Activated CD4-positive, alpha-beta T cell treated with anti-CD3 and anti-CD28 coated beads for 4 hours (primary cell): ENCODE measurements at regions not wholly inside any gene's neighbourhood (a gene's known extent, or its start where the extent isn't known, plus 50 kb on each side); places are given as distances from the start of the nearest gene placed in this dataset.
"Not testable (repeated sequence)": the region's sequence is repeated elsewhere in the genome, so short reads cannot be mapped to it uniquely, and the experiment has no call there.

Source experiments
- DNase-seq, 2 donors: peaks; one replicate each; pipeline ENCODE4 v3.0.0-alpha.2; 2020

DNA sequence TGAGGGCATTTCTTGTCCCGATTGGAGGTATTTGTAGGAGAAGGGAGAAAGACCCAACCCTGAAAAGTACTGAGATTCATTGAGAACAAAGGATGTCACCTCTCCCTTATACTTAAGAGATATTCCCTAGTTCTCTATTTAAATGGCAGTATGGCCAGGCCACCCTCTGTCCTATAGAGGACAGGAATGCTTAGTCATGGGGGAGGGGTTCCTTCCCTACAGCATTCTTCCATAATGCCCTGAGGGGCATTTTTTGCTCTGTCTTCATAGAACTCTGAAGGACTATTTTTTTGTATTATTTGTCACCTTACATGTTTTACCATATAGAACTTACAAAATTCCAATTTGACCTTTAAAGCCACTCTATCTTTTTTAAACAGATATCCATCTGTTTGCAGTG, 176.3 kb downstream of the TMEM161B start:
- DNase-seq, result no peak

DNA sequence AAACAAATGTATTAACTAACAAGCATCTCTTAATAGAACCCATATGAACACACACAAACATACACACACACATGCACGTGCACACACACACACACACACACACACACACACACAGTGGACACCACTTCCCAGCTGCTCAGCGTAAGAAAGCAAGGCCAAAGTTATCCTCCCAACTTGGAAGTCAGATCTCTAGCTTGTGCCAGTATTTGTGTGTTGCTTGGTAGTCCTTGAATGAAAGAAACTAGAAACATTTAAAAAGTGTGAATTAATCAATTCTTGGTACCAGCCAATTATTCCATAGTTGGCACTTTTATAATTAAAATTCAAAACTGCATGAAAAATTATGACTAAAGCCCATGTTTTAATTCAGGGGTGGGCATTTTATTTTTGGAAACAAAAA, 178.1 kb downstream of the TMEM161B start:
- no peak for DNase-seq

GRCh38 chr5:88089719-88090390, 178.8 kb downstream of the TMEM161B start:
- no peak for DNase-seq

DNA sequence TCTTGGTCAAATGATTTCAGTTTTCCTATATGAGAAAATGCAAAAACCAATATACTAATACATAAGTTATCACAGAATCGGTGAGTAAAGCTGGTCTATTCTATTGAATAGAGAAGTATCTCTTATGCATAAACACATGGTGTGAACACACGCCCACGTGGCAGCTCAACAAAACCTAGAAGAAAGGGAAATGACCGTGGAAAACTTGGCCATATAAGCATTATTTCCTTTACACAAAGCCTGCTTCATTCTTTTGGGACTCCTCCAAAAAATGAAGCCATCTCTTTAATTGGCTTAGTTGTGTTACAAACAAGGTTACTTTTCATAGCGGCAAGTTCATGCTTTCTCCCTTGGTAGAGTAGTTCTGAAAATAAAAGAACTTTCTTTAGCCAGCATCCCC, 183.2 kb downstream of the TMEM161B start:
- no peak for DNase-seq

- DNase-seq, result no peak
These were observed 186.8 kb downstream of the TMEM161B start for GRCh38 chr5:88081877-88082276.

DNA sequence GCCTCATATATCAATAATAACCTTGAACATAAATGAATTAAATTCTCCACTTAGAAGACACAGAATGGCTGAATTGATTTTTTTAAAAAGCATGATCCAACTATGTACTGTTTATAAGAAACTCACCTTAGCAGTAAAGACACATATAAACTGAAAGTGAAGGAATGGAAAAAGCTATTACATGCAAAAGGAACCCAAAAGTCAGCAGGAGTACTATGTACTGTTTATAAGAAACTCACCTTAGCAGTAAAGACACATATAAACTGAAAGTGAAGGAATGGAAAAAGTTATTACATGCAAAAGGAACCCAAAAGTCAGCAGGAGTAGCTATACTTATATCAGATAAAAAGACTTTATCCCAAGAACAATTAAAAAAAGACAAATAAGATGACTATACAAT, 204.8 kb downstream of the TMEM161B start:
- DNase-seq, result no peak

GRCh38 chr5:88060194-88060593, 208.5 kb downstream of the TMEM161B start:
- DNase-seq, result no peak

GRCh38 chr5:88058625-88059024, 210.0 kb downstream of the TMEM161B start:
- DNase-seq, result no peak

GRCh38 chr5:88052468-88052867, 216.2 kb downstream of the TMEM161B start:
- DNase-seq, result not testable (repeated sequence)

GRCh38 chr5:88051148-88051547, 217.5 kb downstream of the TMEM161B start:
- DNase-seq, result no peak

- DNase-seq, result no peak
These were observed 218.9 kb downstream of the TMEM161B start for GRCh38 chr5:88049737-88050136.

DNA sequence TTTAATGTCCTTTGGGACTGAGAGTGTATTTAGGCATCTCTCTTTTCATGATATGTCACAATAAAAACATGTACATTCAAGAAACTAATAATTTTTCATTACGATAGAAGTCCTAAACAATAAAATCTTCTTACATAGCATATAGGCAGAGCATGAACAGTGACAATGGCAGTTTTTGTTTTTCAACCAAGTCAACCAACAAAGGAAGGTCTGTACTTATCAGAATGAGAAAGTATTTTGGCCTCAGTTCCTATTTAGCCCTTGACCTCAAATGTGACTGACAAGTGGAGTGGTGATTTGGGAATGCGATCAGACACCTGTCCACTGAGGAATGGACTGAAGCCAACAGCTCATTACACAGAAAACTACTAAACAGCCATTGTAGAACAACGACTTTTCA, 219.5 kb downstream of the TMEM161B start:
- DNase-seq, result no peak

DNA sequence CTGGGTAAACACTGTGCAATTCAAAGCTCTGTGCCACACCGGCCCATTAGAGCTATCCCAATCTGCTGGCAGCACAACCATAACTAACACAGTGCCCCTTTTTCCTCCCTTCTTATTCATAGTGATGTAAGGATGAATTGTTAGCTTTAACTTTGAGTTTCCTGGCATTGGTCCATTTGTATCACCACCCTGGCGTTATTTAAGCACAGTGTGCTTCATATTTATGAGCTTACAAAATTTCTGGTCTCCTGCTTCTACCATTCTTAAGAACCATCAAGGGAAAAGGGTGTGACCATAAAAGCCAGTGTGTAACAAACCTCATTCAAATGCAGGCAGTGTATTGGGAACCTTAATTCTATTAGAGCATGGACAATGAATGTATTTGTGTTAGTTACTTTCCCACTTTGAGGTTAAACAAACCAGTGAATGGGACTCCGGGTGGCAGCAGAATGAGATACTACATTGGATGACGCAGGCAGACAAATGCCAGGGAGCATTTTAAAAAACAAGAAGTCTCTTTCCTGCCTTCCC, 222.6 kb downstream of the TMEM161B start:
- no peak for DNase-seq

DNA sequence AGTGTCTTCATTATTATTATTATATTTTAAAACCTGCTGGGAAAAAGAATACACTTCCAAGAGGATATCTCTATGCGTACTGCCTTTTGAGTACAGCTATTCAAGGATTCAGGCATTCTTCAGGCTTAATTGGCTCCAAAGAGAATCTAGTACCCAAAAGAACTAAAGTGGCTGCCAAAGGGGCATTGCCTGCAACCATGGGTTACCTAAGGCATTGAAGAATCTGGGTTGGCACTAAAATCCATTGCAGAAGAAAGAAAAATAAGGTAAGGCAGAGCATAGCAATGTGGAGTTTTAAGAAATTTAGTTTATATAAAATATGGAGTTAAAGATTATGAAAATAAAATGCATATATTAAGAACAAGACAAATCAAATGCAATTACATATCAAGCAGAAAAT, 223.5 kb downstream of the TMEM161B start:
- no peak for DNase-seq

- DNase-seq, result no peak
These were observed 234.1 kb downstream of the TMEM161B start for GRCh38 chr5:88034520-88034919.

DNA sequence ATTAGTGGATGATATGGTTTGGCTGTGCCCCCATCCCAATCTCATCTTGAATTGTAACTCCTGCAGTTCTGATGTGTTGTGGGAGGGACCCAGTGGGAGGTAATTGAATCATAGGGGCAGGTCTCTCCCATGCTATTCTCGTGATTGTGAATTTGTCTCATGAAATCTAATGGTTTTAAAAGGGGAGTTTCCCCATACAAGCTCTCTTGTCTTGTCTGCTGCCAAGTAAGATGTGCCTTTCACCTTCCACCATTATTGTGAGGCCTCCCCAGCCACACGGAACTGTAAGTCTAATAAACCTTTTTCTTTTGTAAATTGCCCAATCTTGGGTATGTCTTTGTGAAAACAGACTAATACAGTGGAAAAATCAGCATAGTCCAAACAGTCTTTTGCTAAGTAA, 235.5 kb downstream of the TMEM161B start:
- no peak for DNase-seq

GRCh38 chr5:88029011-88029410, 239.6 kb downstream of the TMEM161B start:
- no peak for DNase-seq

GRCh38 chr5:88021141-88021540, 247.5 kb downstream of the TMEM161B start:
- DNase-seq, result no peak

DNA sequence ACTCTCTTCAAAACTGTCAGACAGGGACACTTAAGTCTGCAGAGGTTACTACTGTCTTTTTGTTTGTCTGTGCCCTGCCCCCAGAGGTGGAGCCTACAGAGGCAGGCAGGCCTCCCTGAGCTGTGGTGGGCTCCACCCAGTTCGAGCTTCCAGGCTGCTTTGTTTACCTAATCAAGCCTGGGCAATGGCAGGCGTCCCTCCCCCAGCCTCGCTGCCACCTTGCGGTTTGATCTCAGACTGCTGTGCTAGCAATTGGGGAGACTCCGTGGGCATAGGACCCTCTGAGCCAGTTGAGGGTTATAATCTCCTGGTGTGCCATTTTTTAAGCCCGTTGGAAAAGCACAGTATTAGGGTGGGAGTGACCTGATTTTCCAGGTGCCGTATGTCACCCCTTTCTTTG, 253.7 kb downstream of the TMEM161B start:
- DNase-seq, result not testable (repeated sequence)

DNA sequence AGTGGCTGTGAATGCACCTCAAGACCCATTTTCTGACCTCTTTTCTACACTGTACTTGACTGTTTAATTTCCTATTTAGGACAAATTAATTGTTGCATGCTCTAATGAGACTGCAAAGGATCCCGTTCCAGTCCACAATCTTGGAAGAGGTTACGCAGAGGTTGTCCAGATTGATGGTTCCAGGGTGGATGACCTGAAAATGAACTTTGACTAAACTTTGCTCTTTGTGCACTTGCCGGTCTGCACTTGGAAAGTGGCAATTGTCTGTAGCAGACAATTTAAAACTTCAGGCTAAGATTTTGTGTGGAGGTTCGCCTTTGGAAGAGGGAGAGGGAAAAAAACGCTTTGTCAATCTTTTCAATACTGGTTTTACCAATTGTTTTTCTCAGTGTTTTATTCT, 267.8 kb downstream of the TMEM161B start:
- no peak for DNase-seq

- no peak for DNase-seq
These were observed 271.0 kb downstream of the TMEM161B start for GRCh38 chr5:87997662-87998061.

GRCh38 chr5:87966213-87966612, 302.4 kb downstream of the TMEM161B start:
- no peak for DNase-seq

DNA sequence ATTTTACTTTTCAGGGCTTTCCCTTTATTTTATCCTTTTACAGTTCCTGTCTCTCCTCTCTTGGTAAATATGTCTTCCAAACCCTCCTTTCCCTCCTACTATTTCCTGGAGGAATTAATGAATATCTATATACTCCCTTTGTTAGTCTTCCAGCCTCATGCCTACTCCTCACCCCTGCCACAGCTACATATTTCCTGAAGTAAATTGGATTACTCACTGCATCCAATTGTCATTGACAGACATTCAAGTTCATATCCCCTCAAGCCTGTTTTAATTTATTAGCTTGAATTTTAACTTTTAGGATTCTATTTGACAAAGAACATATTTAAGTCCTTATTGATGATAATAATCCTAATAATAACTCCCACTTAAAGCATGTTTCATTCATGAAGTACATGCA, 314.5 kb downstream of the TMEM161B start:
- no peak for DNase-seq

- DNase-seq, result no peak
These were observed 317.0 kb downstream of the TMEM161B start for GRCh38 chr5:87951661-87952060.
